CD4-positive, alpha-beta T cell treated with Interleukin-6 at 100 ng/mL for 8 hours (primary cell): ENCODE measurements at regions not wholly inside any gene's neighbourhood (a gene's known extent, or its start where the extent isn't known, plus 50 kb on each side); places are given as distances from the start of the nearest gene placed in this dataset.
A peak's percentile ranks its signal among the peaks of the same experiment; 100 is the strongest.

Experiments
- DNase-seq: peaks from one replicate; pipeline ENCODE4 v3.0.0-alpha.2; 2020; ENCODE audit warnings: mixed read lengths, low spot score

- DNase-seq, result no peak
Measured at GRCh38 chr15:66932634-66933024, 132.8 kb upstream of the SMAD3 start.

- no peak for DNase-seq
Measured at GRCh38 chr15:66933932-66934867, 131.2 kb upstream of the SMAD3 start.

- no peak for DNase-seq
Measured at GRCh38 chr15:66934868-66935520, 130.4 kb upstream of the SMAD3 start.

GRCh38 chr15:66935688-66936087 is 129.7 kb upstream of the SMAD3 start:
- DNase-seq, result no peak

- no peak for DNase-seq
Measured at GRCh38 chr15:66936109-66936860, 129.1 kb upstream of the SMAD3 start.

- DNase-seq, result no peak
Measured at GRCh38 chr15:66936861-66937582, 128.4 kb upstream of the SMAD3 start.

- DNase-seq, result no peak
Measured at GRCh38 chr15:66937588-66937987, 127.8 kb upstream of the SMAD3 start.

- no peak for DNase-seq
Measured at GRCh38 chr15:66938114-66938830, 127.1 kb upstream of the SMAD3 start.

GRCh38 chr15:66939016-66939415 is 126.4 kb upstream of the SMAD3 start:
- no peak for DNase-seq

GRCh38 chr15:66939451-66940023 is 125.9 kb upstream of the SMAD3 start:
- no peak for DNase-seq

GRCh38 chr15:66940368-66940767 is 125.0 kb upstream of the SMAD3 start:
- no peak for DNase-seq

GRCh38 chr15:66941108-66941711 is 124.2 kb upstream of the SMAD3 start:
- DNase-seq, result no peak

- no peak for DNase-seq
Measured at GRCh38 chr15:66941791-66942190, 123.6 kb upstream of the SMAD3 start.

- no peak for DNase-seq
Measured at GRCh38 chr15:66942649-66943390, 122.6 kb upstream of the SMAD3 start.

- no peak for DNase-seq
Measured at GRCh38 chr15:66943456-66944095, 121.8 kb upstream of the SMAD3 start.

GRCh38 chr15:66944121-66944520 is 121.3 kb upstream of the SMAD3 start:
- DNase-seq, result no peak

GRCh38 chr15:66945286-66945685 is 120.1 kb upstream of the SMAD3 start:
- no peak for DNase-seq

GRCh38 chr15:66945842-66946241 is 119.6 kb upstream of the SMAD3 start:
- DNase-seq, result no peak

- peak; percentile 71 for DNase-seq
Measured at GRCh38 chr15:66946578-66947164, 118.7 kb upstream of the SMAD3 start.
